HEK293 (cell line): ENCODE measurements at regions not wholly inside any gene's neighbourhood (a gene's known extent, or its start where the extent isn't known, plus 50 kb on each side); places are given as distances from the start of the nearest gene placed in this dataset.

ENCODE experiments used
- ATF2 ChIP-seq: fragments of 450-650 bp; formaldehyde crosslinking; IDR thresholded peaks from 2 replicates; pipeline ENCODE4 v1.5.1; 2016; ENCODE audit warnings: missing biosample characterization, missing genetic modification characterization, low read depth
- CTCF ChIP-seq: fragments of 450-650 bp; formaldehyde crosslinking; IDR thresholded peaks from 2 replicates; pipeline ENCODE4 v1.5.1; 2016; ENCODE audit warnings: missing biosample characterization, missing genetic modification characterization
- IKZF3 ChIP-seq: fragments of 450-650 bp; IDR thresholded peaks from 2 replicates; pipeline ENCODE4 v1.5.0; 2018; ENCODE audit warnings: missing biosample characterization, mild to moderate bottlenecking, missing genetic modification characterization, moderate library complexity
- INSM2 ChIP-seq: fragments of 450-650 bp; formaldehyde crosslinking; IDR thresholded peaks from 2 replicates; pipeline ENCODE4 v1.5.1; 2016; ENCODE audit warnings: missing biosample characterization, missing genetic modification characterization
- SP2 ChIP-seq: fragments of 450-650 bp; formaldehyde crosslinking; IDR thresholded peaks from 2 replicates; pipeline ENCODE4 v1.5.1; 2016; ENCODE audit warnings: missing biosample characterization, missing genetic modification characterization
- SP7 ChIP-seq: fragments of 450-650 bp; formaldehyde crosslinking; IDR thresholded peaks from 2 replicates; pipeline ENCODE4 v1.5.1; 2016; ENCODE audit warnings: missing biosample characterization, missing genetic modification characterization
- ZBTB48 ChIP-seq: fragments of 450-650 bp; formaldehyde crosslinking; IDR thresholded peaks from 2 replicates; pipeline ENCODE4 v1.5.1; 2016; ENCODE audit warnings: missing biosample characterization, missing genetic modification characterization
- ZBTB49 ChIP-seq: fragments of 450-650 bp; formaldehyde crosslinking; IDR thresholded peaks from 2 replicates; pipeline ENCODE4 v1.5.1; 2016; ENCODE audit warnings: missing biosample characterization, missing genetic modification characterization, low read depth
- ZNF223 ChIP-seq: fragments of 450-650 bp; formaldehyde crosslinking; IDR thresholded peaks from 2 replicates; pipeline ENCODE4 v1.5.1; 2016; ENCODE audit warnings: missing biosample characterization, missing genetic modification characterization
- ZNF239 ChIP-seq: fragments of 450-650 bp; formaldehyde crosslinking; IDR thresholded peaks from 2 replicates; pipeline ENCODE4 v1.5.1; 2016; ENCODE audit warnings: missing biosample characterization, missing genetic modification characterization
- ZNF449 ChIP-seq: fragments of 450-650 bp; formaldehyde crosslinking; IDR thresholded peaks from 2 replicates; pipeline ENCODE4 v1.5.1; 2017; ENCODE audit warnings: missing biosample characterization, mild to moderate bottlenecking, missing genetic modification characterization, moderate library complexity
- ZNF518A ChIP-seq: fragments of 450-650 bp; formaldehyde crosslinking; conservative IDR thresholded peaks from 2 replicates; pipeline ENCODE4 v1.5.1; 2016; ENCODE audit warnings: low read depth, missing biosample characterization, missing genetic modification characterization

GRCh38 chr13:74969419-74969818, 512.5 kb downstream of the TBC1D4 start:
- TF ChIP-seq ZNF223 (tag by site-specific recombination), result no peak
- TF ChIP-seq CTCF (tag by site-specific recombination), result no peak
- no peak for TF ChIP-seq ZNF449 (tag by site-specific recombination)
- no peak for TF ChIP-seq INSM2 (tag by site-specific recombination)
- TF ChIP-seq ZBTB49 (tag by site-specific recombination), result no peak
- no peak for TF ChIP-seq ZNF239 (tag by site-specific recombination)
- TF ChIP-seq ZNF518A (tag by site-specific recombination), result no peak
- TF ChIP-seq SP7 (tag by site-specific recombination), result no peak
- TF ChIP-seq ZBTB48 (tag by site-specific recombination), result no peak
- no peak for TF ChIP-seq SP2 (tag by site-specific recombination)
- no peak for TF ChIP-seq ATF2
- no peak for TF ChIP-seq IKZF3 (tag by site-specific recombination)
